Panc1 (cell line): ENCODE measurements at regions not wholly inside any gene's neighbourhood (a gene's known extent, or its start where the extent isn't known, plus 50 kb on each side); places are given as distances from the start of the nearest gene placed in this dataset.

Experiments
- ATAC-seq: fragments of 200-7000 bp; cut with Tn5 transposase; 2 replicates; pipeline ENCODE4 v1.9.1; 2020; ENCODE audit warnings: mild to moderate bottlenecking, moderate library complexity
- BruUV-seq: library from RNA; stranded (reverse); fragments of 400-500 nt; replicated peaks from 2 replicates; lab custom pipeline; 2021; lab: Mats Ljungman, UMichigan
- CTCF ChIA-PET: fragments of 300-600 bp; sonication (Branson Sonifier 250); formaldehyde crosslinking; loops from one replicate; lab custom pipeline; 2022; ENCODE audit warnings: antibody characterized with exemption; lab: Charles Lee
- POLR2A ChIA-PET: fragments of 300-600 bp; sonication (Branson Sonifier 250); formaldehyde crosslinking; loops from one replicate; lab custom pipeline; 2022; ENCODE audit warnings: antibody characterized with exemption; lab: Charles Lee
- DNase-seq: peaks from one replicate; pipeline ENCODE4 v3.0.0-alpha.2; 2010; ENCODE audit warnings: low read depth, low spot score
- H3K27ac ChIP-seq: 2 replicates; pipeline ENCODE4 v1.5.1; 2011; ENCODE audit warnings: mild to moderate bottlenecking, low read length, inconsistent platforms
- H3K27me3 ChIP-seq: fragments of 200-500 bp; sonication (Bioruptor generic); 2 replicates; pipeline ENCODE4 v1.6.0; 2014; ENCODE audit warnings: low read length, inconsistent platforms; ENCODE audit not compliant: control insufficient read depth, insufficient read depth
- H3K36me3 ChIP-seq: fragments of 200-500 bp; sonication (Bioruptor generic); 2 replicates; pipeline ENCODE4 v1.5.1; 2014; ENCODE audit warnings: inconsistent platforms, mild to moderate bottlenecking, low read length, moderate library complexity; ENCODE audit not compliant: control insufficient read depth, insufficient read depth
- H3K4me1 ChIP-seq: 2 replicates; pipeline ENCODE4 v1.5.1; 2011; ENCODE audit warnings: inconsistent platforms, mild to moderate bottlenecking, low read length, moderate library complexity; ENCODE audit not compliant: control insufficient read depth, insufficient read depth
- H3K4me3 ChIP-seq, 2 experiments: 2 replicates each; pipeline ENCODE4 v1.5.1; 2011 to 2012; ENCODE audit warnings: low read depth in 2 of 2, low read length in 2 of 2, mild to moderate bottlenecking in 2 of 2, inconsistent platforms in 1 of 2, moderate library complexity in 1 of 2
- H3K9me3 ChIP-seq: fragments of 200-500 bp; sonication (Bioruptor generic); 2 replicates; pipeline ENCODE4 v1.5.1; 2014; ENCODE audit warnings: low read depth, mild to moderate bottlenecking, inconsistent platforms, low read length, moderate library complexity; ENCODE audit not compliant: control insufficient read depth, insufficient read depth
- POLR2AphosphoS5 ChIP-seq: IDR thresholded peaks from 2 replicates; pipeline ENCODE4 v1.6.1; 2012; ENCODE audit warnings: mild to moderate bottlenecking, low read depth, low read length, moderate library complexity
- SIN3A ChIP-seq: IDR thresholded peaks from 2 replicates; pipeline ENCODE4 v1.6.1; 2012; ENCODE audit warnings: low read depth, mild to moderate bottlenecking, low read length, moderate library complexity, borderline replicate concordance; ENCODE audit not compliant: insufficient read depth
- TCF7L2 ChIP-seq: IDR thresholded peaks from 2 replicates; pipeline ENCODE4 v1.6.1; 2011; ENCODE audit warnings: mild to moderate bottlenecking, low read depth, low read length, inconsistent platforms
- in situ Hi-C: cut with HindIII; loops from 2 replicates; pipeline ENCODE4 v1.10.0; 2016; ENCODE audit warnings: low sequenced_read_pairs, low pct_unique_long_range_greater_than_20kb
- intact Hi-C: fragments of 100-400 bp; cut with micrococcal nuclease; formaldehyde crosslinking; loops from one replicate; pipeline ENCODE4 v1.10.0; 2022; ENCODE audit not compliant: unreplicated experiment
- TF ChIP-seq, protein P1 (sequence below), 2 experiments: IDR thresholded peaks; 2 replicates each; pipeline ENCODE4 v1.6.1; 2011 to 2012; ENCODE audit warnings: low read depth in 2 of 2, control low read depth in 1 of 2, low read length in 1 of 2, mild to moderate bottlenecking in 1 of 2, moderate library complexity in 1 of 2; ENCODE audit not compliant: insufficient read depth in 1 of 2
- TF ChIP-seq, protein P2 (sequence below): fragments of 450-650 bp; IDR thresholded peaks from 2 replicates; pipeline ENCODE4 v1.5.1; 2017; ENCODE audit warnings: mild to moderate bottlenecking

DNA sequence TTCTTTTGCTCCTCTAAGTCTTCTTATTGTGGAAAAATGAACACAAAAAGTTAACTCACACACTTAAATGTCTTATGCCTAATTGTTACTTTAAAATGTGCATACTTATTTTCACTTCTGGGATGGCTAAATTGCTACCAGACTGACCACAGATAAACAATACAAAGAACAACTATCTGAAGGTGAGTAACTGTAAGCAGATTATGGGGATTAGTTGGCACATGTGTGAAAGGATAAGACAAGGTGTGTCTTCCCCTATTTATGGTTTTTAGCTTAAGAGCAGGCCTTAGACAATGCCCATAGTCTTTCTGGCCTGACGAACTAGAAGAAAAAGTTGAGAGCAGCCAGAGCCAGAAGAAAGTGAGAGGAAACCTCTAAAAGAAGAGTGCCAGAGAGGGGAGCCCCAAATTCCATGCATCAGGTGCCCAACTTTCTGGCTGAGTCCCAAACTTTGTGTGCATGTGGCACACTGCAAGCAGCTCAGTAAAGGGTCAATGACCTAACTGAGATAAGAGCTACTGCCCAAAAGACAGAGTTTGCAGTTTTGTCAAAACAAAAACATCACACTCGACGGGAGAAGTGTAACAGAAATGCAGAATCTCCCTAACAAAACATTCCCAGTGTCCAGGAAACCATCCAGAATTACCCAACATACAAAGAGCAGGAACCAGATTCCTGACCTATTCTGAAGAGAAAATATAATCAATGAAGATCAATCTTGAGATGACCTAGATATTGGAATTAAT lies 375.4 kb downstream of the KCNRG start:
- POLR2A ChIA-PET, result no interaction called here
- CTCF ChIA-PET, result no interaction called here
- intact Hi-C loops, result no loop called here
- TF ChIP-seq TCF7L2, result no peak
- TF ChIP-seq SIN3A, result no peak
- TF ChIP-seq, protein P1, sequence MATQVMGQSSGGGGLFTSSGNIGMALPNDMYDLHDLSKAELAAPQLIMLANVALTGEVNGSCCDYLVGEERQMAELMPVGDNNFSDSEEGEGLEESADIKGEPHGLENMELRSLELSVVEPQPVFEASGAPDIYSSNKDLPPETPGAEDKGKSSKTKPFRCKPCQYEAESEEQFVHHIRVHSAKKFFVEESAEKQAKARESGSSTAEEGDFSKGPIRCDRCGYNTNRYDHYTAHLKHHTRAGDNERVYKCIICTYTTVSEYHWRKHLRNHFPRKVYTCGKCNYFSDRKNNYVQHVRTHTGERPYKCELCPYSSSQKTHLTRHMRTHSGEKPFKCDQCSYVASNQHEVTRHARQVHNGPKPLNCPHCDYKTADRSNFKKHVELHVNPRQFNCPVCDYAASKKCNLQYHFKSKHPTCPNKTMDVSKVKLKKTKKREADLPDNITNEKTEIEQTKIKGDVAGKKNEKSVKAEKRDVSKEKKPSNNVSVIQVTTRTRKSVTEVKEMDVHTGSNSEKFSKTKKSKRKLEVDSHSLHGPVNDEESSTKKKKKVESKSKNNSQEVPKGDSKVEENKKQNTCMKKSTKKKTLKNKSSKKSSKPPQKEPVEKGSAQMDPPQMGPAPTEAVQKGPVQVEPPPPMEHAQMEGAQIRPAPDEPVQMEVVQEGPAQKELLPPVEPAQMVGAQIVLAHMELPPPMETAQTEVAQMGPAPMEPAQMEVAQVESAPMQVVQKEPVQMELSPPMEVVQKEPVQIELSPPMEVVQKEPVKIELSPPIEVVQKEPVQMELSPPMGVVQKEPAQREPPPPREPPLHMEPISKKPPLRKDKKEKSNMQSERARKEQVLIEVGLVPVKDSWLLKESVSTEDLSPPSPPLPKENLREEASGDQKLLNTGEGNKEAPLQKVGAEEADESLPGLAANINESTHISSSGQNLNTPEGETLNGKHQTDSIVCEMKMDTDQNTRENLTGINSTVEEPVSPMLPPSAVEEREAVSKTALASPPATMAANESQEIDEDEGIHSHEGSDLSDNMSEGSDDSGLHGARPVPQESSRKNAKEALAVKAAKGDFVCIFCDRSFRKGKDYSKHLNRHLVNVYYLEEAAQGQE (IDR thresholded peaks at IDR 0.05; ENCODE audit: insufficient read depth in 1 of 2, low read depth in 2 of 2, low read length in 1 of 2), result no peak
- TF ChIP-seq, protein P2, sequence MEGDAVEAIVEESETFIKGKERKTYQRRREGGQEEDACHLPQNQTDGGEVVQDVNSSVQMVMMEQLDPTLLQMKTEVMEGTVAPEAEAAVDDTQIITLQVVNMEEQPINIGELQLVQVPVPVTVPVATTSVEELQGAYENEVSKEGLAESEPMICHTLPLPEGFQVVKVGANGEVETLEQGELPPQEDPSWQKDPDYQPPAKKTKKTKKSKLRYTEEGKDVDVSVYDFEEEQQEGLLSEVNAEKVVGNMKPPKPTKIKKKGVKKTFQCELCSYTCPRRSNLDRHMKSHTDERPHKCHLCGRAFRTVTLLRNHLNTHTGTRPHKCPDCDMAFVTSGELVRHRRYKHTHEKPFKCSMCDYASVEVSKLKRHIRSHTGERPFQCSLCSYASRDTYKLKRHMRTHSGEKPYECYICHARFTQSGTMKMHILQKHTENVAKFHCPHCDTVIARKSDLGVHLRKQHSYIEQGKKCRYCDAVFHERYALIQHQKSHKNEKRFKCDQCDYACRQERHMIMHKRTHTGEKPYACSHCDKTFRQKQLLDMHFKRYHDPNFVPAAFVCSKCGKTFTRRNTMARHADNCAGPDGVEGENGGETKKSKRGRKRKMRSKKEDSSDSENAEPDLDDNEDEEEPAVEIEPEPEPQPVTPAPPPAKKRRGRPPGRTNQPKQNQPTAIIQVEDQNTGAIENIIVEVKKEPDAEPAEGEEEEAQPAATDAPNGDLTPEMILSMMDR, result no peak
- no peak for TF ChIP-seq POLR2AphosphoS5
- ATAC-seq, result no peak
- no TSS peak for BruUV-seq
- no peaks in the 10 kb centered on the region for H3K27me3 ChIP-seq
- no peaks in the 10 kb centered on the region for H3K36me3 ChIP-seq
- DNase-seq, result no peak
- H3K27ac ChIP-seq, result no peak overlapping the region
- H3K4me3 ChIP-seq, result no peak overlapping the region
- peaks cover 7% of the 10 kb centered on the region for H3K4me1 ChIP-seq
- in situ Hi-C loops, result no loop called here
- H3K9me3 ChIP-seq, result no peaks in the 10 kb centered on the region

DNA sequence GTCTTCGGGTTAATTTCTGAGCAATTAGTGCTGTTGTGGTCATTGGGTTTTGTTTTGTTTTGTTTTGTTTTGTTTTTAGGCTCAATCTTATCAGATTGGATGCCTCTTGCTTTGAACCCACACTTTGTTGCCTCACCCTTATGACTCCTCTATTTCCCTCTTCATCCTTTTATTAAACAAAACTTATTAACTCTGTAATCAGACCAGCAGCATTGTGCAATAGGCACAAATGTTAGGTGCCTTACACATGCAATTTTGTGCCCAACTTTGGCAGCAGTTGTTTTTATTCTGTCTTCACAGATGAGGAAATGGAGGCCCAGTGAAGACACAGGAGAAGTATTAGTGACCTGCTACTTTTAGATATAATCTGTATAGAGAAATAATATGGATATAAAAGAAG lies 377.7 kb downstream of the KCNRG start:
- POLR2A ChIA-PET, result no interaction called here
- intact Hi-C loops (no loop called here), in situ Hi-C loops (no loop called here)
- no peak for ATAC-seq
- Histone ChIP-seq H3K9me3 (no peaks in the 10 kb centered on the region), H3K4me3 (no peak overlapping the region), H3K27ac (no peak overlapping the region), H3K36me3 (no peaks in the 10 kb centered on the region), H3K27me3 (no peaks in the 10 kb centered on the region), H3K4me1 (no peaks in the 10 kb centered on the region)
- DNase-seq, result no peak
- CTCF ChIA-PET, result no interaction called here
- no TSS peak for BruUV-seq
- no peak for TF ChIP-seq POLR2AphosphoS5
- no peak for TF ChIP-seq SIN3A
- TF ChIP-seq, protein P2, result no peak
- no peak for TF ChIP-seq TCF7L2
- TF ChIP-seq, protein P1 (IDR thresholded peaks at IDR 0.05; ENCODE audit: insufficient read depth in 1 of 2, low read depth in 2 of 2, low read length in 1 of 2), result no peak
